GM21381 (cell line): ENCODE measurements at regions not wholly inside any gene's neighbourhood (a gene's known extent, or its start where the extent isn't known, plus 50 kb on each side); places are given as distances from the start of the nearest gene placed in this dataset.

Source experiments
- ATAC-seq: cut with Tn5 transposase; IDR thresholded peaks from one replicate; pipeline ENCODE4 v1.9.1; 2021; ENCODE audit warnings: mild to moderate bottlenecking, moderate library complexity; ENCODE audit not compliant: unreplicated experiment

GRCh38 chr3:180092889-180093288, 56.2 kb upstream of the PEX5L start:
- ATAC-seq: no peak

GRCh38 chr3:180093535-180093934, 56.8 kb upstream of the PEX5L start:
- no peak for ATAC-seq

DNA sequence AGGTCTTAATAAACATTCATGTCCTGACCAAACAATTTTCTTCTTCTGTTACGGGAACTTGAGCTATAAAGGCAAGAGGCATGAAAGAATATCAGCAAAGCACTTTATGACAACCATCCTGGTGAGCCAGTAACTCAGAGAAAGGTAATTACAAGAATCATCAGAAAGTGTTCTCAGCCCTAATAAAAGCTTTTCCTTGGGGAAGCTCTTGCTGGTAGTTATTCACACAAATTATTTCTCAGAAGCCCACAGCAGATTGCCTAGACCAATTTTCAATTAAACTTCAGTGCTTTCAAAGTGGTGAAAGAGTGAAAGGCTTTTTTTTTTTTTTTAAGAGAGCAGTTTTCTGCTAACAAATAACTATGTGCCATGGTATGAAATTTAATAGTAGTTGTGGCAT, 60.9 kb upstream of the PEX5L start:
- ATAC-seq: no peak

- no peak for ATAC-seq
These were observed 65.4 kb upstream of the PEX5L start for GRCh38 chr3:180102134-180102533.

GRCh38 chr3:180102604-180103003, 65.9 kb upstream of the PEX5L start:
- no peak for ATAC-seq

GRCh38 chr3:180116203-180116602, 79.5 kb upstream of the PEX5L start:
- no peak for ATAC-seq

DNA sequence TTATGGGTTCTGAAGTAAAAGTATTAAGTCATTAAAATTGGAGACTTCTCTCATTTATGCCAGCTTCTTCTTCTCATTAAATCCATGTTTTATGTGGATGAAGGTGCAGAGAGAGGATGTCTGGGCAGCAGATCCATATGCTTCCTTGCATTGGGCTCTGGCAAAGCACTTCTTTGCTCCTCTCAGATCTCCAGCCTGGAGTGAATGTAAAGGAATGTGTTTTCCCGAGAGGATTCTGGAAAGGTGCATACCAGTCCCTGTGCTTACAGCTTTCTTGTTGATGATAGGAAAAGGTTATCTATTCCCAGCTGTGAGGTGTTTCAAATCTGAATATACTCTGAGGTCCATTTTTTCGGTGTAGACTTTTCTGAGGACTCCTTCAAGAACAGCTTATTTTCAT, 79.9 kb upstream of the PEX5L start:
- no peak for ATAC-seq

GRCh38 chr3:180117381-180118163, 80.8 kb upstream of the PEX5L start:
- no peak for ATAC-seq

- ATAC-seq: no peak
These were observed 82.8 kb upstream of the PEX5L start for GRCh38 chr3:180119567-180119966.

- ATAC-seq: no peak
These were observed 87.2 kb upstream of the PEX5L start for GRCh38 chr3:180123928-180124327.

GRCh38 chr3:180131169-180131568, 94.4 kb upstream of the PEX5L start:
- ATAC-seq: no peak

DNA sequence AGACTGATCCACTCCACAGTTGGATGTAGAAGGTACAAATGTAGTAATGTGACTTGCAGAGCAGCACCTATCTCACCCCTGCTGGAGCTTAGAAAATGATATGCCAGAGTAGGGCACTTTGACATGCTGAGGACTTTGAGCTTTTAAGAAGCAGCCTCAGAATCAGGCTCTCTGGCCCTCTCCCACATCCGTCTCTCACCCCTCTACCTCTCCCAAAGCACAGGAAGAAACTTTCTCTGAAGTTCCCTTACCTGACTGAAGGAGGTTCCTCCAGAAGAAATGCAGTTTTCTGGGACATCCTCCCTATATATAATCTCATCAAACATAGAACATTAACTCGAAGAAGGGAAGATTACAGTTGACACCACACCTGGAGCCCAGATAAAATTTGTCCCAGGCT, 98.4 kb upstream of the PEX5L start:
- ATAC-seq: no peak

GRCh38 chr3:180138871-180139270, 102.1 kb upstream of the PEX5L start:
- no peak for ATAC-seq

DNA sequence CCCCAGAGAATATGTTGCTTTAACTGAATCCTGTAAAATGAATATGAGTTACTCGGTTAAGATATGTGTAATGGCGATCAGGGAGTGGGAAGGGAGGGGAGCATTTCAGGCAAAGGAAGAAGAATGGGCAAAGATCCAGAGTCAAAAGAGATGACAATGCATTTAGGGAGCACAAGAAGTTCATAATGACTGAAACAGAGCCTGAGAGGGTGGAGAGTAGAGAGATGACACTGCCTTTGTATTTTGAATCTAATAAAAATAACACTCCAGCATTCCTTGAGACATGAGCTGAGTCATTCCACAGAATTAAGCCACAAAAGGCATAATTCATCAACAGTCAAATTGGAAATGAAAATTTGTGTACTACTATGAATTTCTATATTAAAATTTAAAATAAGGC, 105.3 kb upstream of the PEX5L start:
- ATAC-seq: no peak

- ATAC-seq: no peak
These were observed 105.7 kb upstream of the PEX5L start for GRCh38 chr3:180142472-180142871.

- ATAC-seq: no peak
These were observed 125.0 kb upstream of the PEX5L start for GRCh38 chr3:180161770-180162169.

DNA sequence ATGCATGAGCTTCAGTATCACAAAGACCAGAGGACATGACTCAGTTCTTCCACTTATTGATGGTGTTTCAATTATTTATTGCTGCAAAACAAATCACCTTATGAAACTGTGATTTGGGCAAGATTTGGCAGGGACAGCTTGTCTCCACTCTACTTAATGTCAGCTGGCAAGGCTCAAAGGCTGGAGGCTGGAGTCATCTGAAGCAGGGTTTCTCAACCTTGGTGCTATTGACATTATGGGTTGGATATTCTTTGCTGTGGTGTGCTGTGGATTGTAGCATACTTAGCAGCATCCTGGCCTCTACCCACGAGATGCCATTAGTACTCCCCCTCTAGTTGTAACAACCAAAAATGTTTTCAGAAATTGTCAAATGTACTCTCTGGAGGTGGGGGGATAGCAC, 138.8 kb upstream of the PEX5L start:
- no peak for ATAC-seq

DNA sequence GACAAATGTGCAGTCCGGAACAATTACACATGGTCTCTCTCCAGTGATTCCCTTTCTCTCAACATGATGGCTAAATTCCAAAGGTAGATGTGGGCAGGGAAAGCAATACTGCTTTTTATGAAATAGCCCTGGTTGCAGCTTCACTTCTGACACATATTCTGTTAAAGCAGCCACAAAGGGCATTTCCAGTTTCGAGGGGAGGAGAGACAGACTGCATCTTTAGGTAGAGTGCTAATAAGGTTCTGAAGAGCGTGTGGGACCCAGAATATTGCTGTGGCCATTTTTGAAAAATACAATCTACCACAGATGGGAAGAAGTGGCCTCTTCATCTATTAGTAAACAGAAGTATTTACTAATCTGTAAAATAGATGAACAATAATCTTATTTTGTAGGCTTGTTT, 139.3 kb upstream of the PEX5L start:
- ATAC-seq: no peak

- ATAC-seq: no peak
These were observed 140.5 kb upstream of the PEX5L start for GRCh38 chr3:180177255-180177654.

GRCh38 chr3:180179562-180179961, 142.8 kb upstream of the PEX5L start:
- no peak for ATAC-seq

GRCh38 chr3:180180795-180181194, 144.1 kb upstream of the PEX5L start:
- ATAC-seq: no peak

DNA sequence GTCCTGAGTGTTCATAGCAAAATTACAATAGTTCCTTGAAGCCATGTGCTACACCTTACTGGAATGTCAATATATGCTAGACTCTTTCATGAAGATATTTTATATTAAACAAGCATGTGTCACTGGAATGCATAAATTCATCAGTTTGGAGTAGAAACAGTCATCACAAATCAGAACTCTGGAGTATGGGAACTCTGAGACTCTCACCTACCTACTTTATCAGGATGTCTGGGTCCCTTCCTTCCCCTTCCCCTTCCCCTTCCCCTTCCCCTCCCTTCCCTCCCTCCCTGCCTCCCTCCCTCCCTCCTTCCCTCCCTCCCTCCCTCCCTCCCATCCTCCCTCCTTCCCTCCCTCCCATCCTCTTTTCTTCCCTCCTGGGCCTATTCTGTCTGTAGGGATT, 144.7 kb upstream of the PEX5L start:
- ATAC-seq: no peak

GRCh38 chr3:180183346-180183745, 146.6 kb upstream of the PEX5L start:
- no peak for ATAC-seq
